ENCODE measurements at regions not wholly inside any gene's neighbourhood (a gene's known extent, or its start where the extent isn't known, plus 50 kb on each side); places are given as distances from the start of the nearest gene placed in this dataset.

DNA sequence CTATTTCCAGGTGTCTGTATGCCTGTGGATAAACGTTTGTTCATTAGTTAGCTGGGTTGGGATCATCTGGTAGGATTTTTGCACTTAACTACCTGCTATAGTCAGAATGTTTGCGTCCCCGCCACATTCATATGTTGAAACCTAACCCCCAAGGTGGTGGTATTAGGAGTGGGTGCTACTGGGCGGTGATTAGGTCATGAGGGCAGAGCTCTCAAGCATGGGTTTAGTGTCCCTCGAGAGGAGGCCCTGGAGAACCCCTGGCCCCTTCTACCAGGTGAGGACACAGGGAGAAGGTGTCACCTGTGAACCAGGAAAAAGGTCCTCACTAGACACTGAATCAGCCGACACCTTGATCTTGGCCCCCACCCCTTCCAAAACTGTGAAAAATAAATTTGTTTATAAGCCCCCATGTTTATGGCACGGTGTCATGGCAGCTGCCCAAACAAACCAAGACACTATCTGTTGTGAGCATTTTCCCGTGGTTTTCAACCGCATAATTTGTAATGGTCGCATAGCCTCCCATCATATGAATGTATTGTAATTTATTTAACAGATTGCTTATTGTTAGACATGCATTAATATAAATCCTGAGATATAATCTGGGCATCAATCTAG is 92.7 kb upstream of the TRIM2 start:
- DNase-seq: peak in 1 of 2 donors; percentile 58
- Histone ChIP-seq H4K8ac (ENCODE audit: low read depth, low read length) (no peak overlapping the region), H2BK5ac (ENCODE audit: low read depth, low read length, poor library complexity) (no peak overlapping the region), H3K79me1 (ENCODE audit: low read length) (no peaks in the 10 kb centered on the region), H2AFZ (ENCODE audit: insufficient read depth, low read length, poor library complexity) (no peak overlapping the region), H3K4me2 (ENCODE audit: low read length) (no peak overlapping the region), H3K4me3 (ENCODE audit: low read depth, low read length) (no peak overlapping the region), H4K91ac (ENCODE audit: low read depth, low read length) (no peak overlapping the region), H3K27me3 (ENCODE audit: insufficient read depth, low read length) (no peaks in the 10 kb centered on the region), H3K27ac (ENCODE audit: low read depth, low read length) (no peak overlapping the region), H3K14ac (ENCODE audit: low read length) (no peak overlapping the region), H3K9ac (ENCODE audit: low read length) (no peak overlapping the region), H2BK120ac (ENCODE audit: insufficient read depth, low read length, poor library complexity) (no peak overlapping the region), H4K12ac (ENCODE audit: low read depth, low read length) (no peak overlapping the region), H3K18ac (ENCODE audit: low read length) (no peak overlapping the region), H3K9me3 (ENCODE audit: insufficient read depth, low read depth, low read length) (no peaks in the 10 kb centered on the region), H3K23ac (ENCODE audit: low read length) (no peak overlapping the region), H3K36me3 (ENCODE audit: control insufficient read depth in 1 of 2, insufficient read depth in 2 of 2, low read length in 2 of 2) (no peaks in the 10 kb centered on the region), H2AK5ac (ENCODE audit: low read length) (no peak overlapping the region), H3K79me2 (ENCODE audit: control insufficient read depth, insufficient read depth, low read length, poor library complexity) (no peaks in the 10 kb centered on the region), H3K4me1 (ENCODE audit: control insufficient read depth in 1 of 2, insufficient read depth in 2 of 2, low read length in 2 of 2) (no peaks in the 10 kb centered on the region), H3K4ac (ENCODE audit: low read depth, low read length) (no peak overlapping the region), H2BK12ac (ENCODE audit: low read length) (no peak overlapping the region)
- no CpG with 5 or more reads among the region's 10 CpGs for WGBS (ENCODE audit: extremely low coverage, insufficient coverage, insufficient read length)

DNA sequence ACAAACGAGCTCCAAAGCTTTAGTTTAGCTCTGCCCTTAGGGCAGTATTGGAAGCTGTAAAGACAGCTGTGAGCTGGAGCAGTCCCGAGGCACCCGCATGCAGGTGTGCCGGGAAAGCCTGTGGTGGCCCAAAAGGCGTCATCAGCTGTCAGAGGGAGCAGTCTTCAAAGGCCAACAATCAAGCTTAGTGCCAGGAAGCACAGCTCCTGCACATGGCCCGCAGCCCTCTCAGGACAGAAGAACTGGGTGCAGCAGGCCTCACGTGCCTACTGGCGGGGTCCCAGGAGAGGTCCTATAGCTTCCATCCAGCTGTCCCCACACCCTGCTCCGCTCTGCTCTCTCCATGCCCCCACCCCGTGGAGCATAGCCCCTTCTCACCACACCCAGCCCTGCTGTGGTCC is 92.2 kb upstream of the TRIM2 start:
- H3K18ac ChIP-seq (ENCODE audit: low read length): no peak overlapping the region
- no peaks in the 10 kb centered on the region for H3K36me3 ChIP-seq (ENCODE audit: control insufficient read depth in 1 of 2, insufficient read depth in 2 of 2, low read length in 2 of 2)
- no peak overlapping the region for H2BK120ac ChIP-seq (ENCODE audit: insufficient read depth, low read length, poor library complexity)
- no peak overlapping the region for H2AFZ ChIP-seq (ENCODE audit: insufficient read depth, low read length, poor library complexity)
- no CpG with 5 or more reads among the region's 10 CpGs for WGBS (ENCODE audit: extremely low coverage, insufficient coverage, insufficient read length)
- H3K4me2 ChIP-seq (ENCODE audit: low read length): no peak overlapping the region
- H2BK12ac ChIP-seq (ENCODE audit: low read length): no peak overlapping the region
- H3K4ac ChIP-seq (ENCODE audit: low read depth, low read length): no peak overlapping the region
- no peaks in the 10 kb centered on the region for H3K79me1 ChIP-seq (ENCODE audit: low read length)
- H3K4me1 ChIP-seq (ENCODE audit: control insufficient read depth in 1 of 2, insufficient read depth in 2 of 2, low read length in 2 of 2): no peaks in the 10 kb centered on the region
- H3K9ac ChIP-seq (ENCODE audit: low read length): no peak overlapping the region
- no peak overlapping the region for H4K91ac ChIP-seq (ENCODE audit: low read depth, low read length)
- no peak overlapping the region for H2AK5ac ChIP-seq (ENCODE audit: low read length)
- H3K4me3 ChIP-seq (ENCODE audit: low read depth, low read length): no peak overlapping the region
- H4K8ac ChIP-seq (ENCODE audit: low read depth, low read length): no peak overlapping the region
- no peak overlapping the region for H3K14ac ChIP-seq (ENCODE audit: low read length)
- peak; percentile 99 for DNase-seq
- no peaks in the 10 kb centered on the region for H3K9me3 ChIP-seq (ENCODE audit: insufficient read depth, low read depth, low read length)
- no peak overlapping the region for H3K23ac ChIP-seq (ENCODE audit: low read length)
- no peak overlapping the region for H2BK5ac ChIP-seq (ENCODE audit: low read depth, low read length, poor library complexity)
- no peak overlapping the region for H3K27ac ChIP-seq (ENCODE audit: low read depth, low read length)
- H3K79me2 ChIP-seq (ENCODE audit: control insufficient read depth, insufficient read depth, low read length, poor library complexity): no peaks in the 10 kb centered on the region
- H3K27me3 ChIP-seq (ENCODE audit: insufficient read depth, low read length): no peaks in the 10 kb centered on the region
- H4K12ac ChIP-seq (ENCODE audit: low read depth, low read length): no peak overlapping the region

DNA sequence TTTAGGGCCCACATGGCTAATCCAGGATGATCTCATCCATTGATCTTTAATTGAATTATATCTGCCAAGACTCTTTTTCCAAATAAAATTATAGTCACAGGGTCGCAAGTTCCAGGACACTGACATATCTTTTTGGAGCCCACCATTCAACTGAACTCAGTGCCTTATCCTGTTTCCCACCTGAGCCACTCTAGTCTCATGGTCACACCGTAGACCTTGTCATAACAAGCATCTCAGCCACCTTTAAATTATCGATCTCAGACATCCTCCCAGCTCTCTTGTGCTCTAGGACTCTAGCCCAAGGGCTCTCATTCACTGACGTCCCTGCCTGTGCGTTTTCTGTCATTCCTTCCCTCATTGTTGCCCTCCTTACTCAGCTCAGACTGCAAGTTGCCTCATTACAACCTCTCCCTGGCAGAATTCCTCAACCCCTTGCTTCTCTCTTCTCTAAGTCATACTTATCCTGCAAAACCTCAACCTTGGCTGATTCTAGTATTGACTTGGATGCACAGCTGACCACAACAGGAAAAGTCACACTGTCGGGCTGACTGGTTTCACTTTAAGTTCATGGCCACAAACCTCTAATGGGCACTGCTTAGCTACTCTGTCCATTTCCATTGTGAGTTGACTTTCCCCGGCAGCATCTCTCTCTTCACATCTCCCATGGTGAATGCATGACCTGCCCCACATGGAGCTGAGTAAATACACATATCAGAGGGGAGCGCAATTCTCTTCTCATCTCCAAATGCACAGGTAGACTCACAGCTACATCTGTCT is 91.0 kb upstream of the TRIM2 start:
- Histone ChIP-seq H3K4me3 (ENCODE audit: low read depth, low read length) (no peak overlapping the region), H3K18ac (ENCODE audit: low read length) (no peak overlapping the region)

DNA sequence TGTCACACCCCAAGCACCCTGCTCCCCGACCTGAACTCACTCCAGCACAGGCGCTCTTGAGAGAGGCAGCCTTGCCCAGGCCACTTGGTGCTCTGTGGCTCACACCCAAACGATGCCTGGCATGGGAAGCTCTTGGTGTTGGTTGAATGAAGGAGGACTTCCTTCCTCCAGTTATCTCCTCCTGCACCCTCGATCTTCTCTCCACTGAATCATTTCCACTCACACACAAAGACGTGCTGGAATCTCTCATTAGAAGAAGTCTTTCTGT is 90.5 kb upstream of the TRIM2 start:
- H3K4ac ChIP-seq (ENCODE audit: low read depth, low read length): no peak overlapping the region
- no peak overlapping the region for H2AK5ac ChIP-seq (ENCODE audit: low read length)
- H2AFZ ChIP-seq (ENCODE audit: insufficient read depth, low read length, poor library complexity): no peak overlapping the region
- H3K14ac ChIP-seq (ENCODE audit: low read length): no peak overlapping the region
- no peak overlapping the region for H4K91ac ChIP-seq (ENCODE audit: low read depth, low read length)
- no peaks in the 10 kb centered on the region for H3K79me1 ChIP-seq (ENCODE audit: low read length)
- WGBS (ENCODE audit: extremely low coverage, insufficient coverage, insufficient read length): no CpG with 5 or more reads among the region's 5 CpGs
- no peak overlapping the region for H3K18ac ChIP-seq (ENCODE audit: low read length)
- H3K9ac ChIP-seq (ENCODE audit: low read length): no peak overlapping the region
- no peaks in the 10 kb centered on the region for H3K79me2 ChIP-seq (ENCODE audit: control insufficient read depth, insufficient read depth, low read length, poor library complexity)
- H3K23ac ChIP-seq (ENCODE audit: low read length): no peak overlapping the region
- no peak overlapping the region for H4K8ac ChIP-seq (ENCODE audit: low read depth, low read length)
- no peaks in the 10 kb centered on the region for H3K36me3 ChIP-seq (ENCODE audit: control insufficient read depth in 1 of 2, insufficient read depth in 2 of 2, low read length in 2 of 2)
- no peak overlapping the region for H2BK12ac ChIP-seq (ENCODE audit: low read length)
- no peaks in the 10 kb centered on the region for H3K27me3 ChIP-seq (ENCODE audit: insufficient read depth, low read length)
- no peak overlapping the region for H4K12ac ChIP-seq (ENCODE audit: low read depth, low read length)
- DNase-seq: no peak
- H2BK120ac ChIP-seq (ENCODE audit: insufficient read depth, low read length, poor library complexity): no peak overlapping the region
- H3K4me3 ChIP-seq (ENCODE audit: low read depth, low read length): no peak overlapping the region
- H3K4me2 ChIP-seq (ENCODE audit: low read length): no peak overlapping the region
- H3K27ac ChIP-seq (ENCODE audit: low read depth, low read length): no peak overlapping the region
- H3K4me1 ChIP-seq (ENCODE audit: control insufficient read depth in 1 of 2, insufficient read depth in 2 of 2, low read length in 2 of 2): no peaks in the 10 kb centered on the region
- H2BK5ac ChIP-seq (ENCODE audit: low read depth, low read length, poor library complexity): no peak overlapping the region
- H3K9me3 ChIP-seq (ENCODE audit: insufficient read depth, low read depth, low read length): no peaks in the 10 kb centered on the region

More for the DNA sequence above, 91.0 kb upstream of the TRIM2 start:
- H4K8ac ChIP-seq (ENCODE audit: low read depth, low read length): no peak overlapping the region
- no peak overlapping the region for H2AFZ ChIP-seq (ENCODE audit: insufficient read depth, low read length, poor library complexity)
- H4K12ac ChIP-seq (ENCODE audit: low read depth, low read length): no peak overlapping the region
- no peak overlapping the region for H3K9ac ChIP-seq (ENCODE audit: low read length)
- H4K91ac ChIP-seq (ENCODE audit: low read depth, low read length): no peak overlapping the region
- H3K4me2 ChIP-seq (ENCODE audit: low read length): no peak overlapping the region
- H3K4ac ChIP-seq (ENCODE audit: low read depth, low read length): no peak overlapping the region
- DNase-seq: peak; percentile 62 to 71
- no peaks in the 10 kb centered on the region for H3K79me1 ChIP-seq (ENCODE audit: low read length)
- H3K14ac ChIP-seq (ENCODE audit: low read length): no peak overlapping the region
- no peak overlapping the region for H2BK12ac ChIP-seq (ENCODE audit: low read length)
- no peak overlapping the region for H2BK120ac ChIP-seq (ENCODE audit: insufficient read depth, low read length, poor library complexity)
- H3K9me3 ChIP-seq (ENCODE audit: insufficient read depth, low read depth, low read length): no peaks in the 10 kb centered on the region
- peak overlapping the region; percentile 78 for H3K23ac ChIP-seq (ENCODE audit: low read length)
- no peaks in the 10 kb centered on the region for H3K27me3 ChIP-seq (ENCODE audit: insufficient read depth, low read length)
- no peak overlapping the region for H2AK5ac ChIP-seq (ENCODE audit: low read length)
- WGBS (ENCODE audit: extremely low coverage, insufficient coverage, insufficient read length): no CpG with 5 or more reads among the region's 8 CpGs
- no peak overlapping the region for H2BK5ac ChIP-seq (ENCODE audit: low read depth, low read length, poor library complexity)
- H3K4me1 ChIP-seq (ENCODE audit: control insufficient read depth in 1 of 2, insufficient read depth in 2 of 2, low read length in 2 of 2): no peaks in the 10 kb centered on the region
- no peaks in the 10 kb centered on the region for H3K36me3 ChIP-seq (ENCODE audit: control insufficient read depth in 1 of 2, insufficient read depth in 2 of 2, low read length in 2 of 2)
- no peak overlapping the region for H3K27ac ChIP-seq (ENCODE audit: low read depth, low read length)
- H3K79me2 ChIP-seq (ENCODE audit: control insufficient read depth, insufficient read depth, low read length, poor library complexity): no peaks in the 10 kb centered on the region
